H9 (cell line): ENCODE measurements at regions not wholly inside any gene's neighbourhood (a gene's known extent, or its start where the extent isn't known, plus 50 kb on each side); places are given as distances from the start of the nearest gene placed in this dataset.

Experiments
- DNase-seq: peaks from one replicate; pipeline ENCODE4 v3.0.0-alpha.2; 2017
- H2AFZ ChIP-seq: one replicate; pipeline ENCODE4 v1.6.1; 2013; ENCODE audit warnings: mild to moderate bottlenecking, low read length, control low read depth, moderate library complexity
- H2AK5ac ChIP-seq: 2 replicates; pipeline ENCODE4 v1.6.1; 2013; ENCODE audit warnings: low read length, control low read depth, mixed read lengths; ENCODE audit not compliant: insufficient read length
- H2BK120ac ChIP-seq: one replicate; pipeline ENCODE4 v1.6.1; 2013; ENCODE audit warnings: low read depth, mild to moderate bottlenecking, low read length, control low read depth, inconsistent platforms; ENCODE audit not compliant: poor library complexity, severe bottlenecking
- H2BK12ac ChIP-seq: 2 replicates; pipeline ENCODE4 v1.6.1; 2013; ENCODE audit warnings: low read length, control low read depth, mixed read lengths, low read depth; ENCODE audit not compliant: insufficient read length
- H2BK15ac ChIP-seq: 2 replicates; pipeline ENCODE4 v1.6.1; 2013; ENCODE audit warnings: low read depth, low read length, control low read depth
- H2BK20ac ChIP-seq: one replicate; pipeline ENCODE4 v1.6.1; 2013; ENCODE audit warnings: low read depth, mild to moderate bottlenecking, low read length, control low read depth, inconsistent platforms; ENCODE audit not compliant: poor library complexity, severe bottlenecking
- H2BK5ac ChIP-seq: 2 replicates; pipeline ENCODE4 v1.6.1; 2013; ENCODE audit warnings: low read length, control low read depth, mixed read lengths; ENCODE audit not compliant: insufficient read length
- H3K14ac ChIP-seq: 2 replicates; pipeline ENCODE4 v1.6.1; 2013; ENCODE audit warnings: low read length, control low read depth; ENCODE audit not compliant: insufficient read depth
- H3K18ac ChIP-seq: 2 replicates; pipeline ENCODE4 v1.6.1; 2013; ENCODE audit warnings: low read depth, mild to moderate bottlenecking, mixed read lengths, low read length, control low read depth; ENCODE audit not compliant: insufficient read length
- H3K23ac ChIP-seq: 2 replicates; pipeline ENCODE4 v1.6.1; 2013; ENCODE audit warnings: low read length, control low read depth, mixed read lengths, low read depth; ENCODE audit not compliant: insufficient read length
- H3K23me2 ChIP-seq: 2 replicates; pipeline ENCODE4 v1.6.1; 2013; ENCODE audit warnings: low read depth, mild to moderate bottlenecking, mixed read lengths, low read length, control low read depth; ENCODE audit not compliant: insufficient read length, poor library complexity, severe bottlenecking
- H3K27ac ChIP-seq: 2 replicates; pipeline ENCODE4 v1.5.1; 2013; ENCODE audit warnings: low read length, control low read depth, mixed read lengths, low read depth; ENCODE audit not compliant: insufficient read length
- H3K27me3 ChIP-seq: 2 replicates; pipeline ENCODE4 v1.6.1; 2013; ENCODE audit warnings: low read length, control low read depth, inconsistent platforms; ENCODE audit not compliant: insufficient read depth
- H3K4ac ChIP-seq: 2 replicates; pipeline ENCODE4 v1.6.1; 2013; ENCODE audit warnings: low read depth, mild to moderate bottlenecking, control low read depth, inconsistent platforms, low read length, moderate library complexity
- H3K4me1 ChIP-seq: 2 replicates; pipeline ENCODE4 v1.6.1; 2013; ENCODE audit warnings: low read length, control low read depth, inconsistent platforms; ENCODE audit not compliant: insufficient read depth
- H3K4me2 ChIP-seq: 2 replicates; pipeline ENCODE4 v1.6.1; 2013; ENCODE audit warnings: low read length, control low read depth, mixed read lengths; ENCODE audit not compliant: insufficient read length, insufficient read depth
- H3K56ac ChIP-seq: 2 replicates; pipeline ENCODE4 v1.6.1; 2013; ENCODE audit warnings: low read depth, mild to moderate bottlenecking, mixed read lengths, low read length, control low read depth; ENCODE audit not compliant: insufficient read length
- H3K79me1 ChIP-seq: 2 replicates; pipeline ENCODE4 v1.6.1; 2013; ENCODE audit warnings: low read depth, mild to moderate bottlenecking, moderate library complexity, low read length, control low read depth, inconsistent platforms; ENCODE audit not compliant: insufficient read depth, poor library complexity, severe bottlenecking
- H3K79me2 ChIP-seq: 2 replicates; pipeline ENCODE4 v1.6.1; 2013; ENCODE audit warnings: low read length, control low read depth, inconsistent platforms; ENCODE audit not compliant: insufficient read depth
- H3K9ac ChIP-seq: 2 replicates; pipeline ENCODE4 v1.6.1; 2013; ENCODE audit warnings: low read length, control low read depth, mixed read lengths; ENCODE audit not compliant: insufficient read length; ENCODE audit errors: extremely low read depth
- H3K9me3 ChIP-seq: one replicate; pipeline ENCODE4 v1.6.1; 2013; ENCODE audit warnings: low read depth, low read length, inconsistent platforms; ENCODE audit not compliant: control insufficient read depth
- H3T11ph ChIP-seq: one replicate; pipeline ENCODE4 v1.6.1; 2013; ENCODE audit warnings: mild to moderate bottlenecking, low read length, control low read depth, inconsistent platforms
- H4K20me1 ChIP-seq: one replicate; pipeline ENCODE4 v1.6.1; 2013; ENCODE audit not compliant: control insufficient read depth, insufficient read length, insufficient read depth
- H4K5ac ChIP-seq: 2 replicates; pipeline ENCODE4 v1.6.1; 2013; ENCODE audit warnings: low read depth, mild to moderate bottlenecking, mixed read lengths, low read length, control low read depth; ENCODE audit not compliant: insufficient read length
- H4K8ac ChIP-seq: replicated peaks from 2 replicates; pipeline ENCODE4 v1.6.1; 2013; ENCODE audit warnings: low read length, control low read depth, mixed read lengths, low read depth; ENCODE audit not compliant: insufficient read length
- H4K91ac ChIP-seq: 2 replicates; pipeline ENCODE4 v1.6.1; 2013; ENCODE audit warnings: low read depth, mild to moderate bottlenecking, moderate library complexity, mixed read lengths, low read length, control low read depth; ENCODE audit not compliant: insufficient read length
- H3K27ac Mint-ChIP-seq, 3 experiments: 2 replicates in 2 of 3; 3 replicates in 1 of 3; pipeline ENCODE4 v1.8.0; 2020 to 2021; ENCODE audit warnings: mixed read lengths in 3 of 3, mild to moderate bottlenecking in 1 of 3, moderate library complexity in 1 of 3
- H3K27me3 Mint-ChIP-seq: 2 replicates; pipeline ENCODE4 v1.8.0; 2021; ENCODE audit warnings: low read depth, mild to moderate bottlenecking, moderate library complexity, mixed read lengths
- H3K36me3 Mint-ChIP-seq, 3 experiments: 2 replicates in 2 of 3; 3 replicates in 1 of 3; pipeline ENCODE4 v1.8.0; 2020 to 2021; ENCODE audit warnings: low read depth in 3 of 3, mixed read lengths in 3 of 3; ENCODE audit not compliant: insufficient read depth in 1 of 3
- H3K4me1 Mint-ChIP-seq, 2 experiments: 2 replicates each; pipeline ENCODE4 v1.8.0; 2020; ENCODE audit warnings: mixed read lengths in 2 of 2
- H3K4me3 Mint-ChIP-seq, 2 experiments: 2 replicates in 1 of 2; 3 replicates in 1 of 2; pipeline ENCODE4 v1.8.0; 2020 to 2021; ENCODE audit warnings: mild to moderate bottlenecking in 2 of 2, mixed read lengths in 2 of 2, moderate library complexity in 1 of 2
- H3K9me3 Mint-ChIP-seq, 2 experiments: 2 replicates in 1 of 2; 3 replicates in 1 of 2; pipeline ENCODE4 v1.8.0; 2020; ENCODE audit warnings: mild to moderate bottlenecking in 2 of 2, mixed read lengths in 2 of 2, moderate library complexity in 1 of 2
- whole genome bisulfite sequencing: extraction: QIAGEN DNeasy Blood & Tissue Kit; methylation state at CpG from one replicate; pipeline ENCODE4 v1.1.7; 2013; ENCODE audit warnings: missing lambda C conversion rate, low lambda C conversion rate, mixed read lengths; ENCODE audit not compliant: insufficient read length; ENCODE audit errors: extremely low coverage; 5-methylcytosine and 5-hydroxymethylcytosine counted together
- TF ChIP-seq, protein P1 (sequence below): fragments of 200-600 bp; sonication (generic); conservative IDR thresholded peaks from 3 replicates; pipeline ENCODE4 v1.8.0; 2021; ENCODE audit warnings: antibody characterized with exemption, mild to moderate bottlenecking

DNA sequence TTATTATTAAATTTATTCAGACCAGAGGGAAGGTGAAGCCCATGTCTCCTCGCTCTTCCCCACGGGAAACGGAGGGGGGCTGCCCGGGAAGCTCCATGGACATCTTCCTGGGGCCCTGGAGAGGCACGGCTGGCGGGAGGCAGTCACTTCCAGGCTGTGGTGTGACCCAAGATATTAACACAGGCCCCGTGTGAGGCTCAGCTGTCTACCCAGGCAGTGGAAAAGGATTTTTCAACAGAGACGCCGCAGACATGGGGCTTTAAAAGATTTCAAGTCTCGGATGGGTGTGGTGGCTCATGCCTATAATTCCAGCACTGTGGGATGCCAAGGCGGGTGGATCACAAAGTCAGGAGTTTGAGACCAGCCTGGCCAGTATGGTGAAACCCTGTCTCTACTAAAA is 117.9 kb downstream of the ERMARD start:
- Histone ChIP-seq H3K27ac (no peak overlapping the region), H3K18ac (no peak overlapping the region), H2AK5ac (no peak overlapping the region), H3K9ac (no peak overlapping the region), H3K4ac (no peak overlapping the region), H3K79me2 (no peaks in the 10 kb centered on the region), H2BK120ac (no peak overlapping the region), H3K14ac (no peak overlapping the region; the same call in 1 of the 2 replicates), H3K23me2 (no peaks in the 10 kb centered on the region), H3K9me3 (no peaks in the 10 kb centered on the region), H3K56ac (no peak overlapping the region), H2BK20ac (no peak overlapping the region), H4K20me1 (no peaks in the 10 kb centered on the region), H2BK5ac (no peak overlapping the region), H3T11ph (no peak overlapping the region), H3K4me2 (no peak overlapping the region), H4K8ac (no peak overlapping the region), H4K91ac (no peak overlapping the region), H2BK15ac (no peak overlapping the region), H3K23ac (no peak overlapping the region), H3K4me1 (no peaks in the 10 kb centered on the region), H3K27me3 (no peaks in the 10 kb centered on the region), H2AFZ (no peak overlapping the region), H3K79me1 (no peaks in the 10 kb centered on the region), H4K5ac (no peak overlapping the region), H2BK12ac (no peak overlapping the region)
- H3K27me3 Mint-ChIP-seq, result peaks cover 4% of the 10 kb centered on the region
- H3K27ac Mint-ChIP-seq, result no peak overlapping the region
- H3K36me3 Mint-ChIP-seq, result no peaks in the 10 kb centered on the region
- TF ChIP-seq, protein P1, sequence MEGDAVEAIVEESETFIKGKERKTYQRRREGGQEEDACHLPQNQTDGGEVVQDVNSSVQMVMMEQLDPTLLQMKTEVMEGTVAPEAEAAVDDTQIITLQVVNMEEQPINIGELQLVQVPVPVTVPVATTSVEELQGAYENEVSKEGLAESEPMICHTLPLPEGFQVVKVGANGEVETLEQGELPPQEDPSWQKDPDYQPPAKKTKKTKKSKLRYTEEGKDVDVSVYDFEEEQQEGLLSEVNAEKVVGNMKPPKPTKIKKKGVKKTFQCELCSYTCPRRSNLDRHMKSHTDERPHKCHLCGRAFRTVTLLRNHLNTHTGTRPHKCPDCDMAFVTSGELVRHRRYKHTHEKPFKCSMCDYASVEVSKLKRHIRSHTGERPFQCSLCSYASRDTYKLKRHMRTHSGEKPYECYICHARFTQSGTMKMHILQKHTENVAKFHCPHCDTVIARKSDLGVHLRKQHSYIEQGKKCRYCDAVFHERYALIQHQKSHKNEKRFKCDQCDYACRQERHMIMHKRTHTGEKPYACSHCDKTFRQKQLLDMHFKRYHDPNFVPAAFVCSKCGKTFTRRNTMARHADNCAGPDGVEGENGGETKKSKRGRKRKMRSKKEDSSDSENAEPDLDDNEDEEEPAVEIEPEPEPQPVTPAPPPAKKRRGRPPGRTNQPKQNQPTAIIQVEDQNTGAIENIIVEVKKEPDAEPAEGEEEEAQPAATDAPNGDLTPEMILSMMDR, result no peak
- peaks cover 0 to 4% of the 10 kb centered on the region in 2 experiments; a peak in 3 of 5 replicates for H3K9me3 Mint-ChIP-seq
- H3K4me3 Mint-ChIP-seq, result no peak overlapping the region
- no peaks in the 10 kb centered on the region for H3K4me1 Mint-ChIP-seq
- no peak for DNase-seq
- no CpG with 5 or more reads among the region's 11 CpGs for WGBS
